Activated CD4-positive, alpha-beta T cell treated with anti-CD3 and anti-CD28 coated beads for 36 hours (primary cell): ENCODE measurements at regions not wholly inside any gene's neighbourhood (a gene's known extent, or its start where the extent isn't known, plus 50 kb on each side); places are given as distances from the start of the nearest gene placed in this dataset.

ENCODE experiments used
- ATAC-seq: fragments of 200-7000 bp; cut with Tn5 transposase; one replicate; pipeline ENCODE4 v1.10.0; 2021; ENCODE audit warnings: mild to moderate bottlenecking, moderate library complexity
- CTCF ChIA-PET: fragments of 350-600 bp; sonication (Branson Sonifier 250); formaldehyde crosslinking; loops from one replicate; lab custom pipeline; 2021; ENCODE audit warnings: antibody characterized with exemption; lab: Charles Lee
- POLR2A ChIA-PET: fragments of 350-600 bp; sonication (Branson Sonifier 250); formaldehyde crosslinking; loops from one replicate; lab custom pipeline; 2021; ENCODE audit warnings: antibody characterized with exemption, inconsistent platforms; lab: Charles Lee
- DNase-seq: peaks from one replicate; pipeline ENCODE4 v3.0.0-alpha.2; 2020
- H3K27ac Mint-ChIP-seq: one replicate; pipeline ENCODE4 v1.8.0; 2021; ENCODE audit warnings: mixed read lengths
- H3K27me3 Mint-ChIP-seq: one replicate; pipeline ENCODE4 v1.8.0; 2021; ENCODE audit warnings: mixed read lengths
- H3K36me3 Mint-ChIP-seq: one replicate; pipeline ENCODE4 v1.8.0; 2021; ENCODE audit warnings: low read depth, mixed read lengths
- H3K4me1 Mint-ChIP-seq: one replicate; pipeline ENCODE4 v1.8.0; 2021; ENCODE audit warnings: mixed read lengths
- H3K4me3 Mint-ChIP-seq: one replicate; pipeline ENCODE4 v1.8.0; 2021; ENCODE audit warnings: mild to moderate bottlenecking, moderate library complexity, mixed read lengths
- H3K9me3 Mint-ChIP-seq: one replicate; pipeline ENCODE4 v1.8.0; 2021; ENCODE audit warnings: low read depth, mixed read lengths
- intact Hi-C, 2 experiments: fragments of 100-400 bp; cut with DNase I in 1 of 2; cut with micrococcal nuclease in 1 of 2; formaldehyde crosslinking; loops; one replicate each; pipeline versions ENCODE4 v1.14.2 to v1.15.1; 2022 to 2024; cut with DNase I, micrococcal nuclease

DNA sequence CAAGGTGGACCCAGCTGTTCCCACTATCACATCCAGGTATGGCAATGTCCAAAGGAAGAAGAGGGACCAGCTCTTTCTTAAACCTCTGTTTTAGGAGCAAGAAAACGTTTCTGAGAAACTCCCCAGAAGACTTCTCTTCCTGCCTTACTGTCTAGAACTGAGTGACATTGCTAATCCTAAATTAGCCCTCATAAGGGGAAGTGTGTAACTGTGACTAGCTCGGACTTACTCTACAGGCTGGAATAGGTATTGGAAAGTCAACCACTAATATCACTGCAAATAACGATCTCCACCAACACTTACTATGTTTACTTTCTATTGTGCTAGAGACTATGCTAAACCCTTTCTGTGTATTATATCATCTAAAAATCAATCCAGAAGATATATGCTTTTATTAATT lies 49.9 kb upstream of the RELN start:
- H3K36me3 Mint-ChIP-seq, result no peaks in the 10 kb centered on the region
- CTCF ChIA-PET, result no interaction called here
- no peaks in the 10 kb centered on the region for H3K4me1 Mint-ChIP-seq
- no peak overlapping the region for H3K27ac Mint-ChIP-seq
- intact Hi-C loops, result no loop called here
- H3K27me3 Mint-ChIP-seq, result peaks cover 18% of the 10 kb centered on the region
- ATAC-seq (no peak), DNase-seq (no peak)
- POLR2A ChIA-PET, result no interaction called here
- peaks cover 4% of the 10 kb centered on the region for H3K9me3 Mint-ChIP-seq
- H3K4me3 Mint-ChIP-seq, result no peak overlapping the region
